BJ (cell line): ENCODE measurements at regions not wholly inside any gene's neighbourhood (a gene's known extent, or its start where the extent isn't known, plus 50 kb on each side); places are given as distances from the start of the nearest gene placed in this dataset.

ENCODE experiments used
- CTCF ChIA-PET: fragments of 350-600 bp; formaldehyde crosslinking; extraction: SDS; loops from one replicate; lab custom pipeline; 2021; ENCODE audit warnings: antibody characterized with exemption, inconsistent platforms; lab: Yijun Ruan, JAX
- POLR2A ChIA-PET: fragments of 300-600 bp; sonication (Branson Sonifier 250); formaldehyde crosslinking; extraction: SDS; loops from one replicate; lab custom pipeline; 2021; ENCODE audit warnings: antibody characterized with exemption; lab: Charles Lee
- DNase-seq: peaks from one replicate; pipeline ENCODE4 v3.0.0-alpha.2; 2011; ENCODE audit warnings: low read depth
- H3K27me3 ChIP-seq: 2 replicates; pipeline ENCODE4 v1.6.0; 2011; ENCODE audit warnings: low read length; ENCODE audit not compliant: control insufficient read depth, insufficient read depth
- H3K36me3 ChIP-seq: 2 replicates; pipeline ENCODE4 v1.5.1; 2011; ENCODE audit warnings: low read length; ENCODE audit not compliant: control insufficient read depth, insufficient read depth
- H3K4me3 ChIP-seq: 2 replicates; pipeline ENCODE4 v1.5.1; 2011; ENCODE audit warnings: low read depth, mild to moderate bottlenecking, control low read depth, low read length
- CTCF ChIP-seq: IDR thresholded peaks from 2 replicates; pipeline ENCODE4 v1.5.1; 2011; ENCODE audit warnings: low read depth, mild to moderate bottlenecking, control low read depth, inconsistent platforms, low read length, moderate library complexity; ENCODE audit not compliant: insufficient read depth

GRCh38 chr18:22302144-22302543, 115.6 kb downstream of the CTAGE1 start:
- no peaks in the 10 kb centered on the region; the same call in 1 of the 2 replicates for H3K27me3 ChIP-seq
- TF ChIP-seq CTCF, result no peak
- no peaks in the 10 kb centered on the region for H3K36me3 ChIP-seq
- DNase-seq, result no peak
- POLR2A ChIA-PET, result no interaction called here
- CTCF ChIA-PET, result interaction anchor here (1.2 kb wide), 1 partner anchor 8 kb away, joined by 3 read pairs; no protein-coding TSS in a partner anchor
- no peak overlapping the region for H3K4me3 ChIP-seq

GRCh38 chr18:22300665-22301636, 116.8 kb downstream of the CTAGE1 start:
- H3K4me3 ChIP-seq, result no peak overlapping the region
- POLR2A ChIA-PET, result no interaction called here

GRCh38 chr18:22297008-22297407, 120.7 kb downstream of the CTAGE1 start:
- Histone ChIP-seq H3K27me3 (no peaks in the 10 kb centered on the region; the same call in none of the 2 replicates), H3K4me3 (no peak overlapping the region), H3K36me3 (no peaks in the 10 kb centered on the region)
- no peak for DNase-seq
- CTCF ChIA-PET, result no interaction called here
- TF ChIP-seq CTCF, result no peak
- POLR2A ChIA-PET, result no interaction called here

More at GRCh38 chr18:22300665-22301636, 116.8 kb downstream of the CTAGE1 start:
- DNase-seq, result no peak
- Histone ChIP-seq H3K27me3 (no peaks in the 10 kb centered on the region; the same call in none of the 2 replicates), H3K36me3 (no peaks in the 10 kb centered on the region)
- no peak for TF ChIP-seq CTCF
- CTCF ChIA-PET, result interaction anchor here (0.6 kb wide), 1 partner anchor 9 kb away, joined by 3 read pairs; no protein-coding TSS in a partner anchor

- POLR2A ChIA-PET, result no interaction called here
- no peaks in the 10 kb centered on the region for H3K36me3 ChIP-seq
Observed at GRCh38 chr18:22296304-22296703, 121.4 kb downstream of the CTAGE1 start.

More at GRCh38 chr18:22296304-22296703, 121.4 kb downstream of the CTAGE1 start:
- CTCF ChIA-PET, result no interaction called here
- DNase-seq, result no peak
- H3K4me3 ChIP-seq, result no peak overlapping the region
- H3K27me3 ChIP-seq, result no peaks in the 10 kb centered on the region; the same call in none of the 2 replicates
- TF ChIP-seq CTCF, result no peak
